ENCODE measurements at regions not wholly inside any gene's neighbourhood (a gene's known extent, or its start where the extent isn't known, plus 50 kb on each side); places are given as distances from the start of the nearest gene placed in this dataset. TPM values are rescaled to one million over a fixed set of nuclear protein-coding genes. Genes with fewer than 3 reads are reported as not detected.

GRCh38 chr9:4382722-4383317 is 83.0 kb upstream of the GLIS3 start:
- DNase-seq: no peak

- DNase-seq: no peak
These were observed 81.9 kb upstream of the GLIS3 start for GRCh38 chr9:4381744-4382143.

DNA sequence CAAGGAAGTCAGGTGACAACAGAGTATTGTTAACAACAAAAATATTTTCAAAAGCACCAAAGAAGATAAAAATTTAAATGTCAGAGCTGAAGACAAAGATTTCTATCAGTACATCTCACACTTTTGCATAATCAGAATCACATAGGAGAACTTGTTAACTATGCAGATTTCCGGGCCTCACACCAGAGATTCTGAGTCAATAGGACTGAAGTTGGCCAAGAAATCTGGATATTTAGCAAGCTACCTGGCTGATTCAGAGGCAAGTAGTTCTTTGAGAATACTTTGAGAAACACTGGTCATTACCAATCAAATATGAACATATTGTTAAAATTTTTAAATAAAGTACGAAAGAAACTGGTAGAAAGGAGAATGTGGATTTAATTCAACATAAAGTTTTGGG is 80.5 kb upstream of the GLIS3 start:
- DNase-seq: no peak

GRCh38 chr9:4375424-4376200 is 75.7 kb upstream of the GLIS3 start:
- DNase-seq: peak; percentile 27

DNA sequence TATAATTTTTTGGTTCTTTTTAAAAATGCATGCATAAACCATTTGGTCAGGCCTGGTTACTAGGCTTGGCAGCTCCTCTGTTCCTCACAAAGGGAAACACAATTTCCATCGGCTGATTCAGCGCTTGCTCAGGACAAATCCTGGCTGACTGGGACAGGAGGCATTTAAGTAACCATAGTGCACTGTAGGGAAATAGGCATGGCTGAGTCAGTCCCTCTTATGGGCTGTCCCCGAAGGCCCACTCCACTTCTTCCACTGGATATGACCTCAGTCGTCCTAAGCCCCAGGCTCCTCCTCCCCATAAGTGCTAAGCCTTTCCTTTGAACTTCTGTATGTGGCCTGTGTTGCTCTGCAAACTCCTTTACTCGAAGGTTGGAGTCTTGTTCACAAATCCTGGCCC is 71.2 kb upstream of the GLIS3 start:
- no peak for DNase-seq

DNA sequence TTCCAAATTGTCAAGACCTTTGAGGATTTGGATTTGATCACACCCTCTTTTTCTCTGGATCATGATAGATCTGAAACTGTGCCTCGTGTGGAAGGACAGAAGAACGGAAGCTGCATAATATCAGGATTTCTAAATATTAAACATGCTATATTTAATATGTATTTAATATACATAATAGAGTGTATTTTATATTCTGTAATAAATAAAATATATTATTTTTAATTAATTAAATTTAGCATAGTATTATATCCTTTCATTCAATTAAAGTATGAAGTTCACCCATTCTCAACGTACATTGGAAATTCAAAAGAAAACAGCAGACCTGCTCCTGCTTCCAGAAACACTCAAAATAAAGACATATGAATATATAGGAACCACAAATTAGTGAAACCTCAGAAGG is 70.6 kb upstream of the GLIS3 start:
- DNase-seq: no peak

DNA sequence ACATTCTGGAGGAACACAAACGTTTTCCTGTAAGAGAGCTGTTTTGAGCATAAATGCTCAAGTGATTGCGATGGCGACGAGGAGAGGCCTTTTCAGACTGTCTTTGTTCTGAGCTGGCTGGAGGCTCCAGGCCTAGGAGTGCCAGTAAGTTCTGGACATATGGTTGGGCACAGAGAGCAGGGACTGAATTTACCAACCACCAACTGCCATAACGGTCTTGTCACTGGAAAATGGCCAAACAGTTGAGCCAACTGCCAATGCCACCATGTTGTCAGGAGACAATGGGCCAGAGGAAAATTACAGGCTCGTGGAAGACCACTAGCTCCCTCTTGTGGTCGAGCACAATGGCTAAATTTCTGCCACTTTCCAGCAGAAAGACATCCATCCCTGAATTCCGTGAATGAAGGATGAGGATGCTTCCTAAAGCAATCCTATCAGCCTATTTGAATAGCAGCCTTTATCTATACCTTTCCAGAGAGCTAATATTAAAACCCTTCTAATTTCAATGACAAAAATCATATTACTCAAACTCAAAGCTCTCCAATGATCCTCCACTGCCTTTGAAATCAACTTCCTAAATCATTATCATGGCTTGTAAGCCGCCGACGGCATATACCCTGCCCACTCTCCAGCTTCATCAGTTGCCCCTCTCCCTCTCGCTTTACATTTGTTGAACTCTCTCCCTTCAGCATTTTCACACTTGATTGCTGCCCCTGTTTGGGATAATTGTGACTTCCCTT is 66.9 kb upstream of the GLIS3 start:
- no peak for DNase-seq

DNA sequence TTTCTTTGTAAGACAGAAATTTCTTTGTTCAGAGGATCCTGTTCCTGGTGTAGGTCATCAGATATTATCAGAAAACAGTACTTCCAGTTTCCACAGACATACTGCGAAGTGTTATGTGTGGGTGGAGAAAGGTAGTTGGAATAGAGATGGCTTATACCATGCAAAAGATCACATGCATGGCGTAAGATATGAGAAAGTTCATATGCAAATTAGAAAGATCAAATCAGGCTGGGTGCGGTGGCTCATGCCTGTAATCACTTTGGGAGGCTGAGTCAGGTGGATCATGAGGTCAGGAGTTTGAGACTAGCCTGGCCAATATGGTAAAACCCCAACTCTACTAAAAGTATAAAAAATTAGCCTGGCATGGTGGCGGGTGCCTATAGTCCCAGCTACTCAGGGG is 65.2 kb upstream of the GLIS3 start:
- no peak for DNase-seq

- no peak for DNase-seq
These were observed 62.4 kb upstream of the GLIS3 start for GRCh38 chr9:4362281-4362680.

GRCh38 chr9:4359016-4359415 is 59.1 kb upstream of the GLIS3 start:
- no peak for DNase-seq

DNA sequence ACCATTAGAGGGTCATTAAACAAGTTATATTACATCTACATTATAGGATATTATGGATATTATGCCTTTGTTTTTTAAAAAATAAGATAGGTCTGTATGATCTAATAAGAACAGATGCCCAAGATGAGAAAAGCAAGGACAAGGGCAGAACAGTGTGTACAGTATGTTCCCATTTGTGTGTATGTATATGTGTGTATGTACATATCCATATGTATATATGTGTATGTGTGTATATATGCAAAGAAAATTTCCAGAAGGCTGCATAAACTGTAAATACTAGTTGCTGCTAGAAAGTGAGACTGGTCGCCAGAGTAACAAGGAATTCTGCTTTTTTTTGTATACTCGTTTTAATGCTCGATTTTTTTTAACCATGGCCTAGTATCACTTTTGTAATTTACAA is 58.1 kb upstream of the GLIS3 start:
- no peak for DNase-seq

DNA sequence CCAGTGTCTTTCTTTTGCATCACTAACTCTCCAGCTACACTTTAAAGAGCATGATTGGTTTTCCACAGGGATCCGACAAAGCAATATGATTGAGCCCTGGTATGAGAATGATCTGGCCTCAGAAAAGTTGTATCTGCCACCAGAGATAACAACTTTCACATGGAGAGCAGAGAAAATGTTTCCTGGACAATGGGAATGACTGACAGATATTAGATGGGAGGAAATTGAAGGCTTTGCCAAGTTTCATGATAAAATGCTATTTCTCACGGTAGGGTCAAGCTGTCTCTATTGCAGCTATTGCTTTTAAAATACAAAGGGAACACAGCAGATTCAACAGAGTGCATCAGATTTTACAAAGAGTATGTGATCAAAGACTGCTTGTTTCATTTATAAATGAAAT is 56.4 kb upstream of the GLIS3 start:
- DNase-seq: no peak

- no peak for DNase-seq
These were observed 53.4 kb upstream of the GLIS3 start for GRCh38 chr9:4353236-4353635.

DNA sequence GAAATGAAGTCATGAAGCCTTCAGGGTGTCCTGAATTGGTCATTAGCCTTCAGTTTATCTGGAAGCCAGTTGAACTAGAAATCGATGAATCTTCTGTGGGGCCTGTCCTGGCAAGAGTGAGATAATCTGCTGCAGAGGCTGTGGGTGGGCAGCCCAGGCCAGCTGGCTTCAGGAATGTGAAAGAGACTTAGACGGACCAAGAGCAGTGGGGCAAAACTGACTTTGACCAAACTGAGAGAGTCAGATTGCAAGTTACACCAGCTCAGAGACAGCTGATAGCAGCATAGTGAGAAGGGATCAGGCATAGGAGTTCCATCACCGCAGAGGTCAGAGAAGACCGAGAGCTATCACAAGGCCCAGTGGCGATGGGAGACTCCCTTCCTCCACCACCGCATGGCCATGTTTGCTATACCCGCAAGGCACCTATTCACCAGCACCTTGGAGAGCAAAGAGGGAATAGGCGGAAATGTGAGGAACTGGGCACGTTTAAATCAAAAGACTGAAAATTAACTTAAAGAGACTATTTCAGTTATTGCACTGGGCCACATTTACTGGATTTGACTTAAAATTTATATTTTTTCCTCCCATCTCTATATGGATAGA is 50.0 kb upstream of the GLIS3 start:
- DNase-seq: no peak

Small RNAs in the stretch of these regions (small RNA-seq; reads per million reads assigned to genes)
- gene RNU6-694P (ENCODE audit: low replicate concordance): not detected
